HUDEP-2 (cell line): ENCODE measurements at regions not wholly inside any gene's neighbourhood (a gene's known extent, or its start where the extent isn't known, plus 50 kb on each side); places are given as distances from the start of the nearest gene placed in this dataset.
A peak's percentile ranks its signal among the peaks of the same experiment; 100 is the strongest.

Experiments
- DNase-seq, 76 experiments: peaks; one replicate each; lab custom pipeline; 2025; ENCODE audit not compliant: unreplicated experiment in 76 of 76; lab: John Stamatoyannopoulos, UW

DNA sequence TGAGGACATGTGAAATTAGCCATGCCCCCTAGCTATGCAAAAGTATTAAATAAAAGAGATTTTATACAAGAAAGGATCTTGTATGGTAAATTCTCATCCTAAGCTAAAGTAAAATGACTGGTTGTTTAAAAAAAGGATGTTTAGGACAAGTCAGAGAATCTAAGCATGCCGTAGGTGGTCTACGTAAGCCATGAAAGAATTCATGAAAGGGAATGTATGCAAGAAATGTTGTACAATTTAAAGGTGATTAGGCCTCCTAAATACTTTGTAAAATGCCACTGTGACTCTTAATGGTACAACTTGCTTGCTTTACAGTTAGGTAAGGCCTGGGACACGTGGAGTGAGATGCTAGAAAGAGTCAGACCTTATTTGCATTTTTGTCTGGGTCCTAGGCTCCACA lies 209.0 kb downstream of the EFHB start:
- no peak for DNase-seq

GRCh38 chr3:19717736-19718135 lies 216.3 kb downstream of the EFHB start:
- no peak for DNase-seq

- no peak for DNase-seq
Observed at GRCh38 chr3:19711160-19711782, 222.7 kb downstream of the EFHB start.

DNA sequence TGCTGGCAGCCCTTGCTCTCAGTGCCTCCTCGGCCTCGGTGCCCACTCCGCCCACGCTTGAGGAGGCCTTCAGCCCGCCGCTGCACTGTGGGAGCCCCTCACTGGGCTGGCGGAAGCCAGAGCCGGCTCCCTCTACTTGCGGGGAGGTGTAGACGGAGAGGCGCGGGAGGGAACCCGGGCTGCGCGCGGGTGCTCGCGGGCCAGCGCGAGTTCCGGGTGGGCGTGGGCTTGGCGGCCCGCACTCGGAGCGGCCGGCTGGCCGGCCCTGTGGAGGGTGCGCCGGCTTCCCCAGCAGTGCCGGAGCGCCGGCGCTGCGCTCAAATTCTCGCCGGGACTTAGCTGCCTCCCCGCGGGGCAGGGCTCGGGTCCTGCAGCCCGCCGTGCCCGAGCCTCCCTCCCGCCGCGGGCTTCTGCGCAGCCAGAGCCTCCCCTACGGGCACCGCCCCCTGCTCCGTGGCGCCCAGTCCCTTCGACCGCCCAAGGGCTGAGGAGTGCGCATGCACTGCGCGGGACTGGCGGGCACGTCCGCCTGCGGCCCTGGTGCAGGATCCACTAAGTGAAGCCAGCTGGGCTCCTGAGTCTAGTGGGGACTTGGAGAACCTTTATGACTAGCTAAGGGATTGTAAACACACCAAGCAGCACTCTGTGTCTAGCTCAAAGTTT lies 231.5 kb downstream of the EFHB start:
- no peak for DNase-seq

DNA sequence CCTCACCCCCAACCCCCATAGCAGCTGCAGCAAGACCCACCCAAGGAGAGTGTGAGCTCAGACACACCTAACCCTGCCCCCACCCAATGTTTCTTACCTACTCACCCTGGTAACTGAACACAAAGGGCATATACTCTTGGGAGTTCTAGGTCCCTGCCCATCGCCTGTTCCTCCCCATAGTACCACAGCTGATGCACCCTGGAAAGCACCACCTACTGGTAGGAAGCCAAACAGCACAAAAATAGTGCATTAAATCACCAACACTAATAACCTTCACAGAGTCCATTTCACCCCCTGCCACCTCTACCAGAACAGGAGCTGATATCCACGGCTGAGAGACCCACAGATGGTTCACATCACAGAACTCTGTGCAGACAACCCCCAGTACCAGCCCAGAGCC lies 245.2 kb downstream of the EFHB start:
- peak in 6 of 76 experiments; percentile 0 to 26 (median 2) for DNase-seq

- DNase-seq = no peak
Observed at GRCh38 chr3:19668163-19668562, 265.9 kb downstream of the EFHB start.

DNA sequence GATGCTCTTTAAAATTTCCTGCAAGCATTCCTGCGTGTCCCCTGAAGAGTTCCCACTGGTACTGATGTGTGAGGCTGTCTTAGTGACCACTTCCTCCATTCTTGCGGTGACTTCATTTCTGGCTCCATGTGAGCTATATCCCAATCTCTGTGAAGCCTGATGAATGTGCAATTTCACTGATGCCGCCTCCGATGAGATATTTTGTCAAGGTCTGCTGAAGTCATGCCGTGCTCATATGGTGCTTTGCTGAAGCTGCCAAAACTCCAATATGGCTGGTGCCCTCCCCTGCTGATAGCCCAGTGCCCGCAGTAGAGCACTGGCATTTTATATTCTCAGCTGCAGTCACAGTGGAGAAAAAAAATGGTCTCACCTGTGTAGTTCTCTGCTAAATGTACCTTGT lies 271.5 kb downstream of the EFHB start:
- DNase-seq = no peak

- DNase-seq = no peak
Observed at GRCh38 chr3:19652336-19652735, 281.7 kb downstream of the EFHB start.

- DNase-seq = no peak
Observed at GRCh38 chr3:19645093-19645492, 288.9 kb downstream of the EFHB start.

GRCh38 chr3:19644405-19644804 lies 289.6 kb downstream of the EFHB start:
- no peak for DNase-seq

- no peak for DNase-seq
Observed at GRCh38 chr3:19641408-19641807, 292.6 kb downstream of the EFHB start.

GRCh38 chr3:19632099-19633074 lies 301.6 kb downstream of the EFHB start:
- no peak for DNase-seq

DNA sequence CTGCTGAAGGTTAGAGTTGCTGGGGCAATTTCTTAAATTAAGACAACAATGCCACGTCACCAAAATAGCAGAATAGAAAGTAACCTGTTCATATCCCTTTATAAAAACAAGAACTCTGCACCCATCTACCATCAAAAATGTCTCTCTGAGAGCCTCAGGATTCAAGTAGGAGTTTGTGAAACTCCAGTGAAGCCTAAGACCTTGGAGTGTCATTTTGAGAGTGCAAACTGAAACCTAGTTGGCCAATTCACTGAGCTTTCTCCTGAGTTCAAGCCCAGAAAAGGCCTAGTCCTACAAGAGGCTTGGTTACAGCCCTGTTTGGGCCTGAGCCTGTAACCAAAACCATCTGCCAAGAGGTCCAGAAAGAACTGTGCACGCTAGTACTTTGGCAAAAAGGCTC lies 335.1 kb downstream of the EFHB start:
- DNase-seq = no peak

DNA sequence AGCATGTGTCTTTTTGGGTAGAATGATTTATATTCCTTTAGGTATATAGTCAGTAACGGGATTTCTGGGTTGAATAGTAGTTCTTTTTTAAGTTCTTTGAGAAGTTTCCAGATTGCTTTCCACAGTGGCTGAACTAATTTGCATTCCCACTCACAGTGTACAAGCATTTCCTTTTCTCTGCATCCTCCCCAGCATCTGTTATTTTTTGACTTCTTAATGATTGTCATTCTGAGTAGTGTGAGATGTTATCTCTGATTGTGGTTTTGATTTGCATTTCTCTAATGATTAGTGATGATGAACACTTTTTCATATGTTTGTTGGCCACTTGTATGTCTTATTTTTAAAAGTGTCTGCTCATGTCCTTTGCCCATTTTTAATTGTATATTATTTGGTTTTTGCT lies 337.6 kb downstream of the EFHB start:
- DNase-seq = no peak

- no peak for DNase-seq
Observed at GRCh38 chr3:19595884-19596283, 338.1 kb downstream of the EFHB start.
